GM18867 (cell line): ENCODE measurements at regions not wholly inside any gene's neighbourhood (a gene's known extent, or its start where the extent isn't known, plus 50 kb on each side); places are given as distances from the start of the nearest gene placed in this dataset.

Source experiments
- ATAC-seq: cut with Tn5 transposase; IDR thresholded peaks from one replicate; pipeline ENCODE4 v1.9.1; 2021; ENCODE audit warnings: mild to moderate bottlenecking, moderate library complexity; ENCODE audit not compliant: unreplicated experiment

GRCh38 chr6:54632984-54633565, 213.5 kb upstream of the FAM83B start:
- ATAC-seq: no peak

DNA sequence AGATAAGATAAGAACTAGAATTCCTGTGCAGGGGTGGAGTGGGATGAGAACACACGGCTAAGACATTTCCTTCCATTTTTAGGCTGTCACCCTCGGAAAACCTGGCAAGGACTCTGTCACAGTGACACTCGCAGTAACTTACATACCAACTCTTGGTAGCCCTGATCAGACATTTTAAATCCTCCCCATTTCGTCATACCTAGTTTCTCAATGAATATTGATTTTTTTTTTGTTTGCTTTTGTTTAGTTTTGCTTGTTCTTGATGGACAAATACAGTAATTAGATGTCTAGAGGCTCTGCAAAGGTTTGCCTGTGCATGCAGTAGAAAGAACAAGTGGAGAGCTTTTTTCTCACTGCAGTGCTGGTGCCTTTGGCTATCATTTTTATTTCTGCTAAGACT, 213.0 kb upstream of the FAM83B start:
- no peak for ATAC-seq

DNA sequence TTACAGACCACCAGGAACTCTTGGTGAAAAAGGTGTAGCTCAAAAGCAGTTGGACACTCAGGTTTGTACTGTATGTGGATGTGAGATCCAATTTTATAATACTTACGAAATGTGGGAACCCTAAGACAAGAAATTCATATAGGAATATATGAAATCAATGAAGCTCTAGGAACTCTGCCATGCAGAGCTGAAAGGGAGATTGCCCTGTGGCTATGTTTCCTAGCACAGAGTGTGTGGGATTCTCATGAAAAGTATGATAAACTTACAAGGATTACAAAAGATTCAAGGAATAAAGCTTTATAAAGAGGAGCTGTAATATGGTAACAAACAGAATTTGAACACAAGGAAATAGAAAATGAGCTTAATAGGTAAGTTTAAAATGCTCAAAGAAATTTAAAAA, 205.7 kb upstream of the FAM83B start:
- no peak for ATAC-seq

GRCh38 chr6:54646069-54646950, 200.3 kb upstream of the FAM83B start:
- ATAC-seq: no peak

DNA sequence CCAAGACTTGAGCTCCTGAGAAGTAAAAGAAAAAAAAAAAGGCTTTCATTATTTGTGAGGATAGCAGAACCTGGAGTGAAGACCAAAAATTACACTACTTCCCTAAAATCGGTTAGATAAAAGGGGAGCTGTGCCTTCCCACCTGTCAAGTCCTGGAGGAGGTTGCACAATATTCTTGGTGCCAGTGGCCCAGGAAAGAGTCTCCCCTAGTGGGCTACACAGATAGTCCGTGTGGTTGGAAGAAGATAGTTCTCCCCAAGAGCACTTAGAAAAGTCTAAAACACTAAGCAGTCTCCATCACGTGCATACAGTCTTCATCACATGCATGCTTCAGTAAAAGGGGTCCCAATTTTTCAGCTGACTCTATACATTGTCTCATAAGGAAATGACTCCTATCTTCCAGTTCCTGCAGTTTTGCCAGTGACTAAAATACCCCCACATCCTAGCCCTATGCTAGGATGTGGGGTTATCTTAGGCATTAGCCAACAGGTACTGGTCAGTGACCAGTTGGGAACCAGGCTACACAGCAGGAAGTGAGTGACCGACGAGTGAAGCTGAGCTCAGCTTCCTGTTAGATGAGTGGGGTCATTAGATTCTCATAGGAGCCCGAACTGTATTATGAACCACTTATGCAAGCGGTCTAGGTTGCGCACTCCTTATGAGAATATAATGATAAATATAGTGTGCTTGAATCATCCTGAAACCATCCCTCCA, 199.5 kb upstream of the FAM83B start:
- ATAC-seq: no peak

DNA sequence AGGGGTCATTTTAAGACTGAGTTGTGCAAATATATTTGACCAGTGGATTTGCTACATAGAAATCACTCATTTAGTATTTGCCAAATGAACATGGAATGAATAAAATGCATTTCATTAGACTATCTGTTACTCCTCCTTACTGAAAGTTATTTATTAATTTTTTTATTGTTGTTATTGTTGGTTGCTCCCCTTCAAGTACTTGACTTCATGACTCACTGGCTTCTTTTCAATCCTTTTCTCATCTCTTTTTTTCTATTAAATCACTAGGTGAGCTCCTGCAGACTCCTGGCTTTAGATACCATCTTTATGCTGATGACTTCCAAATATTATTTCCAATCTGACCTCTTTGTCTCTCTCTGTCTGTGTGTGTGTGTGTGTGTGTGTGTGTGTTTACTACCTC, 192.2 kb upstream of the FAM83B start:
- no peak for ATAC-seq

DNA sequence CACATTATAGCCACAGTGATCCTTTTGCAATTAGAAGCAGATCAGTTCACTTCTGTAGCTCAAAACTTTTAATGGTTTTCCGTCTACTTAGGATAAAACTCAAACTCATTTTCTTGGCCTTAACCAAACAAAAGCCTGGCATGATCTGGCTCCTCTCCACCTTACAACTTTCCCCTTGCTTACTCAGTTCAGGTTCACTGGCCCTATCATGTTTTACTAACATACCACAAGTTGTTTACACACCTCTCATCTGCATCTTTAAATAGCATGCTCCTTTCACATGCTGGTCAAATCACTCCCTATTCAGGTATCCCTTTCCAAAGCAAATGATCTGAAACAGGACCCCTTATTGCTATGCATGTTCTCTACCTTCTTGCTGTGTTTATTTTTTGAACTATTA, 191.4 kb upstream of the FAM83B start:
- no peak for ATAC-seq

GRCh38 chr6:54665278-54665677, 181.3 kb upstream of the FAM83B start:
- no peak for ATAC-seq

DNA sequence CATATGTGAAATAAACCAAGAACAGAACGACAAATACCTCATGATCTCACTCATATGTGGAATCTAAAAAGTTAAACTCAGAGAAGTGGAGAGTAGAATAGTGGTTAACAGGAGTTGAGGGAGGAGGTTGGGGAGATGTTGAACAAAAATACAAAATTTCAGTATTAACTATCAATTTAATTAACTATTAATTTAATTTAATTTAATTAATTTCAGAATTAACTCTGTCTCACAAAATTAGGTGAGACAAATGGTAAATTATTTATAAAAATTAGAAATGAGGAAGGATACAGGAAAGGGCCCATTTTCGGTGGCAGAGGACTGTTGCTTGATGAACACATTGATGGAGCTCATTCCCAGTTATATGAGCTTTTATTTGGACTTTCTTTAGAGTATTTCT, 166.0 kb upstream of the FAM83B start:
- no peak for ATAC-seq

DNA sequence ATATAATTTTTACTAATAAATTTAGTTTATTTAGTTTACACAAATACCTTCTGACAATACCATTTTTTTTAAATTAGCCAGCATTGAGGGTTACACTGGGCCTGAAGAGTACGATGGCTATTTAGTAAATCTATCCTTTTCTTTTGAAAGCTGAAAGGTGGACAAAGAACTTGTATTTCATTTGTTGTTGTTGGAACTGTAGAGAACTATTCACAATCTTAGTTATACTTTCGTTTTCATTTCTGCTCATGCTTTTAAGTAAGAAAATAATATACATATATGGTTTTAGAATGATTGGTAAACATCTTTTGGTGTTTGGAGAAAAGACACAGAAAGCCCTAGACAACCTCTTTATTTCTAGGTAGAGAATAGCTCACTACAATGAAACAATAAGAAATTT, 165.3 kb upstream of the FAM83B start:
- ATAC-seq: no peak

GRCh38 chr6:54681987-54682386, 164.6 kb upstream of the FAM83B start:
- ATAC-seq: no peak

DNA sequence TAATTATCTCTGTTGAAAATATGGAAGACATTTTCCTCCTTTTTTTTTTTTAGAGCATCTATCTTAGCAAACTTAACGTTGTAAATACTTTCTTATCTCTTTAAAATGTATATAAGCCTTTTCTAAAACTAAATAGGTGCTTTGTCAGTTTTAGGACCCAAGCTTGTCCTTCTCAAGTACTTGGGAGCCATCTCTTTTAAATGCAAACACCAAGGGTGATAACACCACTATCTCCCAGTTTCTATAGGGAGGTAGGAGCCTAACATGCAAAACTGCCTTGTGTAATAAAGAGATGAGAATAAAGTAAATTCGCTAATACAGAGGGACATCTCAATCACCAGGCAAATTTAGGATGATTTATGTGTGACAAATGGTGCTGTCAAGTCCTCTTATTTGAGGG, 157.0 kb upstream of the FAM83B start:
- ATAC-seq: no peak

GRCh38 chr6:54690596-54690995, 156.0 kb upstream of the FAM83B start:
- no peak for ATAC-seq

DNA sequence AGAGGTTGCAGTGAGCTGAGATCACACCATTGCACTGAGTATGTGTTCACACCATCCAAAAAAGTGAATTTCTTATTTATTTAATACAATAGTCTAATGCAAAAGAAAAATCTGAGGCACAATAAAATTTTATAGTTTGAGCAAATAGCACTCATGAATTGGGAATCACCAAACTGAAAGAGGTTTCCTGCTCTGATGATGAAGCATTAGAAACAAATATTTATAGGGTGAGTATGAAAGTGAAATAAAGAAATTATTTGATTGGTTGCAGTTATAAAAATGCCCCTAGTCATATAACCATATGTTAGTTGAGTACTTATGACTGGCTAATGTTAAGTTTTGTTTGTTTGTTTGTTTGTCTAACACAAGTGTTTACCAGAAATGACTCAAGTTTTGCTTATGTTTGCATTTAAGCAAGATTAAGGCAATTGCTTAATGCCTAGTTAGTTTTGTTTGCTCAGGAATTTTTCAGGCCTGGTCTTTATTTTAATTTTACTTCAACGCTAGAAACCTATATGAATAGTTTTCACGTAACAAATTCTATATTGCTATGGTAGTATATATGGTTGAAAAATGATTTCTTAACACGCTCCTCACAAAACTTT, 151.5 kb upstream of the FAM83B start:
- ATAC-seq: no peak

GRCh38 chr6:54695815-54696214, 150.8 kb upstream of the FAM83B start:
- ATAC-seq: no peak

DNA sequence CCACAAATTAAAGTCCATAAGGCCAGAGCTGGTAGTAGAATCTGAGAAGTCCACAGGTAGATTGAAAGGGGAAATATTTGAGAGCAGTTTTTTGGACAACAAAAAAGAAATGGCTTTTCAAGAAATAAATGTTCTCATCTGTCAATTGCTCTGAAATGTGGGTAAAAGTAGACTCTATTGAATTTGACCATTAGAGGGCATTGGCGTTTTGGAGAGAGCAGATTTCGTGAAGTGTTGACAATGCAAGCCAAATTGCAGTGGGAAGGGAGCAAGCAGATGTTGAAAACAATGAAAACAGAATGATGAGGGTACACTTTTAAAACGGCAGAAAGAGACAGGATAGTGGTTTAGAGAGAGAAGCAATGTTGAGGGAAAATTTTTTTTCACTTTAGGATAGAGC, 149.1 kb upstream of the FAM83B start:
- ATAC-seq: no peak

DNA sequence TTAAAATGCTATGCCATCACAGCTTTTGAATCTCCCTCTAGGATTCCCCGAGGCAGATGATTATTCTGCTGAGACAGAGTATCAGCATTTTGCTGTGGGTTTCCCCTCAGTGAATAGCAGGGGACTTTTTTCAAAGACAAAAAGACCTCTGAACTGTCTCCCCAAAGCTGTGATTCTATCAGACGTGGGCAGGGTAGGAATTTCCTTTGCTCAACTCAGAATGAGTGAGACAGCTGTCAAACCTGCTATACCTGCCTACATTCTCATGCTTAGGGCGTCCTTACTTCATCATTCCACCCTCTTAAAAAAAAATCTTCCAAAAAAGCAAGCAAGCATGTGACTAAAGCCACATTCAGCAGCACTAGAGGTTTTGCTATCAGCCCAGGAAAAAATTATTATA, 147.6 kb upstream of the FAM83B start:
- ATAC-seq: peak; percentile 54

DNA sequence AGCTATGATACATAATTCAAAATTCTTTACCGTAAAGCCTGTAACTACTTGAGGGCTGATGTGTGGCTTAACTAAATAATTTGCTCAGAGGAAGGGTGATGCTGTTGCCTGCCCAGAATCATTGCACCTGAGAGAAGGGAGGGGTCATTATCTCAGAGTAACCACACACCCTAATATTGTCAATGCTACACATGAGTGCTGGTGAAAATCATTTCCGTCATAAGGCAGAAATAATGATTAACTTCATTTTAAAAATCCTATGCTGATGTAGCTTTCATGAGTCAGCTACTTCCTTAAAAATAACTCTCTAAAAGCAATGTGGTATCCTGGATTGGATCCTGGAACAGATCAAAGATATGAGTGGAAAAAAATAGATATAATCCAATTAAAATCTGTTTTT, 146.4 kb upstream of the FAM83B start:
- ATAC-seq: no peak

DNA sequence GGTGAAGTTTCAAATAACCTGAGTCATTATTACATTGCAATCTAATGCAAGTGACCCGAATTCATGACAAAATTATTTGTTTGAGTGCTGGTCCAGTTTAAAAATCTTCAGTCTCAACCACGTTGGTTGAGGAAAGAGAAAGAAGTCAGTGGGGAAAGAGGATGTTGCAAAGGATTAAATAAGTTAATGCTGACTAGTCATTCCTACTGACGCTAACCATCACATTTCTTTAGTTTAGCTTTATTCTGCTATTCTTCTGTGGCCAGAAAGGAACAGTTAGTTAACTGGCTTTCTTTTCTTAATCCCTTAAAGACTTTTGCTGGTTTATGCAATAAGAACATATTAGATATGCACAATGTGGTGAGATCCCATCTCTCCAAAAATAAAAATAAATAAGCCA, 143.8 kb upstream of the FAM83B start:
- no peak for ATAC-seq

DNA sequence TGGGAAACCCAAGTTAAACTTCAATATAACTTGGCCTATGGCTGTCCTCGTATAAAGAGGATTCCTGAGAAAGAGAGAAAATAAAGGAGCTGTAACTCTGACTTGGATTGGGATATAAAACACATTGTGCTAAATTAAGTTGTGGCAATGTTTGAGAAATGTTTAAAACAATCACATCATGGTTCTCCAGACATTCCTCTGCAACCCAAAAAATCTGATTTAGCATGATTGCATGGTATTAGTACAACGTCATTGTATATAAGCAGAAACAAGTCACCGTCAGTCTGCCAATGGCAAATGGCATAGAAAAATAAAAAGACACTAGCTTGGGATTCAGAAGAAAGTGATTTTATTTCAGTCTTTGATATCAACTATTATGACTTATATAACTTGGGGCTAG, 140.2 kb upstream of the FAM83B start:
- no peak for ATAC-seq

DNA sequence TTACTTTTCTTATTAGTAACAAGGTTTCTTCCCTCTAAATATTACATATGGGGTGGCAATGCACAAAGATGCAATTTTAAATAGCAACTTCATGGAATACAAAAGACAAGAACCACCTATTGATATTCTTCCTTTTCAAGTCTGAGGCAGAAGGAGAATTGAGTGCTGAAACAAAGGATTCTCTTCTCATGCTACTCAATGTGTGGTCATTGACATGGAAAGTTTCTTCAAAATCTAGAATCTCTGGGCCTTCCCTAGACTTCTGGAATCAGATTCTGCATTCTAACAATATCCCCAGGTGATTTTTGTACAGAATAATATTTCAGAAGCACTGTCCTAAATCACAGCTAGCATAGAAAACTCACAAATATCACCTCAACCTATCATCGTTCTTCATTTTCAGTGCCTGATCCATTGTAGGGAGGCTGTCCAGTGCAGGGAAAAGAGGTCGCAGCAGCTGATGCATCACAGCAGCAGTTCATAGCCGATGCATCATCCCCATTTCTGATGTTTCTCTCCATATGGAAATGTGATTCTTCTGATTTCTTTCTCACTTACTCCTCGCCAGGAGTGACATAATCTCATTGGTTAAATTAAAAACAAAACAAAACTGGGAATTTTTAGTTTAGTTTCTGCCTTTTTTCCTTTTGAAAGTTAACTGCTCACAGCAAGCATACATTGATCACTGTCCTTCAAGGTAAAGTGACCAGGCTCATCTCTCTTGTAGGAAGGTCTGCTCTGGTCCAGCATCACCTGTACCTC, 139.5 kb upstream of the FAM83B start:
- no peak for ATAC-seq
